ENCODE measurements at regions not wholly inside any gene's neighbourhood (a gene's known extent, or its start where the extent isn't known, plus 50 kb on each side); places are given as distances from the start of the nearest gene placed in this dataset.
A peak's percentile ranks its signal among the peaks of the same experiment; 100 is the strongest.

DNA sequence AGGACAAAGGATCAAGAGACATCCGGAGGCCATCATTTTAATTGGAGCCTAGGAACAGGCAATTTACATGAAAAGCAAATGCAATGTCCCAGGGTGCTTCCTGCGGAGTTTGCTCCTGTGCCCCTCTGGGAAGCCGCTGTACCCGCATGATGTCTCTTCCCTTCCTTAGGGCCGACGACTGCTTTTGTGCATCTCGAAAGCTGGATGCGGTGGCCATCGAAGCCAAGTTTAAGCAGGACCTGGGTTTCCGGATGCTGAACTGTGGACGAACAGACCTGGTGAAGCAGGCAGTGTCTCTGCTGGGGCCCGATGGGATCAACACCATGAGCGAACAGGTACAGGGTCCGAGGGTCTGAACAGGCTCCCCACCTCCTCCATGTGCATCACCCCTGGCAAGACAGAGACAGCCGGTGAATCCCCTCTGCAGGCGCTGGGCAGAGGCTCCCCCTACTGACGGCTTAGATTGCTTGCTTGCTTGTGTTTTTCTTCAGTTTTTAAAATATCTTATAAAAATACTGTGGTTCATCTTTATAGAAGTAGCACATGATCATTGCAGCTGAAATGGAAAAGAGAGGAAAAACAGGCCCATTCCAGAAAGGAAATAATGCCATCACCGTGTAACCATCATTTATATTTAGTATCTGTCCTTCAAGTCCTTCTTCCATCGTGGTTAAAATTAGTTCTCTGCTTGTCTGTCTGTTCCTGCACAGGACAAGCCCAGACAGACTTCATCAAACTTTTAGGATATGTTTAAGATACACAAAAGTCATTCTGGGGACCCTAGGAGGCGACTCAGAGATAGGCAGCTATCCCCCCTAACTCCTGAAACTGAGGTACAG, 75.4 kb upstream of the PWP1 start:
- TF ChIP-seq POLR2A (IDR thresholded peaks at IDR 0.05) = no peak
- TF ChIP-seq, protein P1, sequence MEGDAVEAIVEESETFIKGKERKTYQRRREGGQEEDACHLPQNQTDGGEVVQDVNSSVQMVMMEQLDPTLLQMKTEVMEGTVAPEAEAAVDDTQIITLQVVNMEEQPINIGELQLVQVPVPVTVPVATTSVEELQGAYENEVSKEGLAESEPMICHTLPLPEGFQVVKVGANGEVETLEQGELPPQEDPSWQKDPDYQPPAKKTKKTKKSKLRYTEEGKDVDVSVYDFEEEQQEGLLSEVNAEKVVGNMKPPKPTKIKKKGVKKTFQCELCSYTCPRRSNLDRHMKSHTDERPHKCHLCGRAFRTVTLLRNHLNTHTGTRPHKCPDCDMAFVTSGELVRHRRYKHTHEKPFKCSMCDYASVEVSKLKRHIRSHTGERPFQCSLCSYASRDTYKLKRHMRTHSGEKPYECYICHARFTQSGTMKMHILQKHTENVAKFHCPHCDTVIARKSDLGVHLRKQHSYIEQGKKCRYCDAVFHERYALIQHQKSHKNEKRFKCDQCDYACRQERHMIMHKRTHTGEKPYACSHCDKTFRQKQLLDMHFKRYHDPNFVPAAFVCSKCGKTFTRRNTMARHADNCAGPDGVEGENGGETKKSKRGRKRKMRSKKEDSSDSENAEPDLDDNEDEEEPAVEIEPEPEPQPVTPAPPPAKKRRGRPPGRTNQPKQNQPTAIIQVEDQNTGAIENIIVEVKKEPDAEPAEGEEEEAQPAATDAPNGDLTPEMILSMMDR (IDR thresholded peaks at IDR 0.05) = peak in 2 of 3 experiments; percentile 18 to 47

Measured in testis (tissue), 2 donors.